ENCODE measurements at regions not wholly inside any gene's neighbourhood (a gene's known extent, or its start where the extent isn't known, plus 50 kb on each side); places are given as distances from the start of the nearest gene placed in this dataset.
A peak's percentile ranks its signal among the peaks of the same experiment; 100 is the strongest.

GRCh38 chr2:228561816-228562215 is 380.3 kb upstream of the SPHKAP start:
- in situ Hi-C loops (cut with MboI) = no loop called here
- H3F3A ChIP-seq (ENCODE audit: insufficient read depth) = no peaks in the 10 kb centered on the region

GRCh38 chr2:228559774-228560415 is 378.4 kb upstream of the SPHKAP start:
- no peaks in the 10 kb centered on the region for H3K27me3 ChIP-seq (replicated peaks; ENCODE audit: insufficient read depth)
- no peak for DNase-seq
- no peak overlapping the region for H3K9ac ChIP-seq
- in situ Hi-C loops (cut with MboI) = no loop called here
- H3F3A ChIP-seq (ENCODE audit: insufficient read depth) = no peaks in the 10 kb centered on the region
- TF ChIP-seq EZH2phosphoT487 (IDR thresholded peaks at IDR 0.05; ENCODE audit: insufficient read depth, low read depth) (no peak), EZH2 (IDR thresholded peaks at IDR 0.05; ENCODE audit: insufficient read depth, poor library complexity, severe bottlenecking) (no peak)
- H3K27ac ChIP-seq = no peak overlapping the region
- H3K79me2 ChIP-seq (ENCODE audit: insufficient read depth) = no peaks in the 10 kb centered on the region
- no peak overlapping the region for H3K4me3 ChIP-seq
- H3K9me3 ChIP-seq (ENCODE audit: low read depth) = no peaks in the 10 kb centered on the region
- no peaks in the 10 kb centered on the region for H3K36me3 ChIP-seq (ENCODE audit: low read depth)
- H3K4me1 ChIP-seq (ENCODE audit: insufficient read depth) = no peaks in the 10 kb centered on the region
- H3K9me2 ChIP-seq (ENCODE audit: insufficient read depth) = no peaks in the 10 kb centered on the region
- H4K20me1 ChIP-seq (ENCODE audit: insufficient read depth) = no peaks in the 10 kb centered on the region
- H2AFZ ChIP-seq = no peak overlapping the region
- no peak overlapping the region for H3K4me2 ChIP-seq (ENCODE audit: unreplicated experiment)
- 95% methylated on average over 3 of the region's 3 CpGs for WGBS, 2 experiments (ENCODE audit: low coverage in 1 of 2, low lambda C conversion rate in 2 of 2, missing lambda C conversion rate in 2 of 2)

More at GRCh38 chr2:228561816-228562215, 380.3 kb upstream of the SPHKAP start:
- no peaks in the 10 kb centered on the region for H3K4me1 ChIP-seq (ENCODE audit: insufficient read depth)
- H4K20me1 ChIP-seq (ENCODE audit: insufficient read depth) = no peaks in the 10 kb centered on the region
- WGBS, 2 experiments (ENCODE audit: low coverage in 1 of 2, low lambda C conversion rate in 2 of 2, missing lambda C conversion rate in 2 of 2) = 90 to 92% methylated on average over 6 of the region's 6 CpGs
- TF ChIP-seq EZH2phosphoT487 (IDR thresholded peaks at IDR 0.05; ENCODE audit: insufficient read depth, low read depth) (no peak), EZH2 (IDR thresholded peaks at IDR 0.05; ENCODE audit: insufficient read depth, poor library complexity, severe bottlenecking) (no peak)
- no peaks in the 10 kb centered on the region for H3K36me3 ChIP-seq (ENCODE audit: low read depth)
- no peaks in the 10 kb centered on the region for H3K79me2 ChIP-seq (ENCODE audit: insufficient read depth)
- no peak overlapping the region for H3K27ac ChIP-seq
- no peak overlapping the region for H3K9ac ChIP-seq
- H3K4me3 ChIP-seq = no peak overlapping the region
- H3K4me2 ChIP-seq (ENCODE audit: unreplicated experiment) = no peak overlapping the region
- no peaks in the 10 kb centered on the region for H3K9me3 ChIP-seq (ENCODE audit: low read depth)
- H3K27me3 ChIP-seq (replicated peaks; ENCODE audit: insufficient read depth) = no peaks in the 10 kb centered on the region
- no peaks in the 10 kb centered on the region for H3K9me2 ChIP-seq (ENCODE audit: insufficient read depth)
- no peak overlapping the region for H2AFZ ChIP-seq
- DNase-seq = no peak

DNA sequence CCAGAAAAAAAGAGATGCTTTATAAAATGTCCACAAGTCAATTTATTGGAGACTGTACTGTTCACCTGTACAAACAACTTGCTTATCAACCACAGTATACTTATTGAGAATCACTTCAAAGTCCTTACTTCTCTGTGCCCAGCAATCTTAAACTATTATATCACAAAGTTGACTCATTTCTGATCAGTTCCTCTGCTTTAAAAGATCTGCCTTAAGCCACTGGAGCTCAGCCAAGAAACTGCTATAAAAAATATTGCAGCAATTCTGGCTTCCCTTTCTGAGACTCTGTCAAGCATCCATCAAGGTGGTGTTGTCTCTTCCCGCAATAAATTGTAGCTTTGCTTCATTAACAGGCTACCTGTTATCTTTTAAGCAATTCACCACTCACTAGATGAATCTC is 375.2 kb upstream of the SPHKAP start:
- Histone ChIP-seq H3K36me3 (ENCODE audit: low read depth) (no peaks in the 10 kb centered on the region), H3K9ac (no peak overlapping the region), H2AFZ (no peak overlapping the region), H3K4me1 (ENCODE audit: insufficient read depth) (no peaks in the 10 kb centered on the region), H3K9me3 (ENCODE audit: low read depth) (no peaks in the 10 kb centered on the region), H3K27ac (no peak overlapping the region), H3K79me2 (ENCODE audit: insufficient read depth) (no peaks in the 10 kb centered on the region), H4K20me1 (ENCODE audit: insufficient read depth) (no peaks in the 10 kb centered on the region), H3K27me3 (replicated peaks; ENCODE audit: insufficient read depth) (no peaks in the 10 kb centered on the region), H3K4me3 (no peak overlapping the region), H3K4me2 (ENCODE audit: unreplicated experiment) (no peak overlapping the region), H3K9me2 (ENCODE audit: insufficient read depth) (no peaks in the 10 kb centered on the region), H3F3A (ENCODE audit: insufficient read depth) (no peaks in the 10 kb centered on the region)
- no peak for TF ChIP-seq EZH2phosphoT487 (IDR thresholded peaks at IDR 0.05; ENCODE audit: insufficient read depth, low read depth)
- TF ChIP-seq EZH2 (IDR thresholded peaks at IDR 0.05; ENCODE audit: insufficient read depth, poor library complexity, severe bottlenecking) = no peak
- peak; percentile 32 for DNase-seq
- in situ Hi-C loops (cut with MboI) = no loop called here
- 83 to 93% methylated on average over 1 of the region's 1 CpG for WGBS, 2 experiments (ENCODE audit: low coverage in 1 of 2, low lambda C conversion rate in 2 of 2, missing lambda C conversion rate in 2 of 2)

- H3F3A ChIP-seq (ENCODE audit: insufficient read depth) = peaks cover 34% of the 10 kb centered on the region
- 96% methylated on average over 7 of the region's 7 CpGs for WGBS, 2 experiments (ENCODE audit: low coverage in 1 of 2, low lambda C conversion rate in 2 of 2, missing lambda C conversion rate in 2 of 2)
- no peak overlapping the region for H3K4me3 ChIP-seq
- no peaks in the 10 kb centered on the region for H3K36me3 ChIP-seq (ENCODE audit: low read depth)
- no peaks in the 10 kb centered on the region for H3K27me3 ChIP-seq (replicated peaks; ENCODE audit: insufficient read depth)
- no peak overlapping the region for H3K27ac ChIP-seq
- no peak overlapping the region for H3K9ac ChIP-seq
- no peaks in the 10 kb centered on the region for H3K9me3 ChIP-seq (ENCODE audit: low read depth)
- no peaks in the 10 kb centered on the region for H4K20me1 ChIP-seq (ENCODE audit: insufficient read depth)
- DNase-seq = no peak
- in situ Hi-C loops (cut with MboI) = no loop called here
- H3K79me2 ChIP-seq (ENCODE audit: insufficient read depth) = no peaks in the 10 kb centered on the region
- H3K4me2 ChIP-seq (ENCODE audit: unreplicated experiment) = no peak overlapping the region
- no peaks in the 10 kb centered on the region for H3K9me2 ChIP-seq (ENCODE audit: insufficient read depth)
- peaks cover 32% of the 10 kb centered on the region for H3K4me1 ChIP-seq (ENCODE audit: insufficient read depth)
- H2AFZ ChIP-seq = no peak overlapping the region
- TF ChIP-seq EZH2 (IDR thresholded peaks at IDR 0.05; ENCODE audit: insufficient read depth, poor library complexity, severe bottlenecking) (no peak), EZH2phosphoT487 (IDR thresholded peaks at IDR 0.05; ENCODE audit: insufficient read depth, low read depth) (no peak)
Measured at GRCh38 chr2:228549441-228550007, 368.0 kb upstream of the SPHKAP start.
